Lower leg skin (tissue), 3 donors: ENCODE measurements at regions not wholly inside any gene's neighbourhood (a gene's known extent, or its start where the extent isn't known, plus 50 kb on each side); places are given as distances from the start of the nearest gene placed in this dataset.

Source experiments
- POLR2A ChIP-seq, 2 donors: fragments of 450-650 bp; IDR thresholded peaks; one replicate each; pipeline ENCODE4 v1.6.1; 2016 to 2017; ENCODE audit warnings: antibody characterized with exemption in 2 of 2, mild to moderate bottlenecking in 1 of 2, moderate library complexity in 1 of 2
- TF ChIP-seq, protein P1 (sequence below), 3 donors: fragments of 450-650 bp; IDR thresholded peaks; one replicate each; pipeline ENCODE4 v1.5.1; 2016; ENCODE audit warnings: antibody characterized with exemption in 3 of 3, mild to moderate bottlenecking in 3 of 3, moderate library complexity in 2 of 3

DNA sequence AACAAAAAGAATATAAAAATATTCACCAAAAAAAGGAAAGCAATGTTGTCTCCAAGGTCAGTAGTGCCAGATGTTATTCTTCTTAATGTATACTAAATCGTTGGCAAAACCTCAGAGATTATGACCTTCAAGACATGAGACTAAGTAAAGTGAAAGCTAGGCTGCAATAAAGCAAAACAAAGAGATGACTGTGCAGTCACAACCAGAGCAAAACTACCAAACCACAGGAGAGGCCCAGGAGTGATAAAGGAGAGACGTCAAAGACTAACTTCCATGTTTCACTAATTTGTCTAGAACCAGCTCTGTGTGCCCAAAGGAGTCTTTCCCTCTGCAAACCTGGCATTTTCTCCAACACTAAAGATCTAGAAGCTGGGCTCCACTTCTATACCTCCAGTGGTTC is 155.9 kb upstream of the POU3F2 start:
- TF ChIP-seq, protein P1, sequence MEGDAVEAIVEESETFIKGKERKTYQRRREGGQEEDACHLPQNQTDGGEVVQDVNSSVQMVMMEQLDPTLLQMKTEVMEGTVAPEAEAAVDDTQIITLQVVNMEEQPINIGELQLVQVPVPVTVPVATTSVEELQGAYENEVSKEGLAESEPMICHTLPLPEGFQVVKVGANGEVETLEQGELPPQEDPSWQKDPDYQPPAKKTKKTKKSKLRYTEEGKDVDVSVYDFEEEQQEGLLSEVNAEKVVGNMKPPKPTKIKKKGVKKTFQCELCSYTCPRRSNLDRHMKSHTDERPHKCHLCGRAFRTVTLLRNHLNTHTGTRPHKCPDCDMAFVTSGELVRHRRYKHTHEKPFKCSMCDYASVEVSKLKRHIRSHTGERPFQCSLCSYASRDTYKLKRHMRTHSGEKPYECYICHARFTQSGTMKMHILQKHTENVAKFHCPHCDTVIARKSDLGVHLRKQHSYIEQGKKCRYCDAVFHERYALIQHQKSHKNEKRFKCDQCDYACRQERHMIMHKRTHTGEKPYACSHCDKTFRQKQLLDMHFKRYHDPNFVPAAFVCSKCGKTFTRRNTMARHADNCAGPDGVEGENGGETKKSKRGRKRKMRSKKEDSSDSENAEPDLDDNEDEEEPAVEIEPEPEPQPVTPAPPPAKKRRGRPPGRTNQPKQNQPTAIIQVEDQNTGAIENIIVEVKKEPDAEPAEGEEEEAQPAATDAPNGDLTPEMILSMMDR (IDR thresholded peaks at IDR 0.05): no peak
- TF ChIP-seq POLR2A (IDR thresholded peaks at IDR 0.05): no peak
